Mammary epithelial cell (primary cell): ENCODE measurements at regions not wholly inside any gene's neighbourhood (a gene's known extent, or its start where the extent isn't known, plus 50 kb on each side); places are given as distances from the start of the nearest gene placed in this dataset.

ENCODE experiments used
- EZH2 ChIP-seq: IDR thresholded peaks from 2 replicates; pipeline ENCODE4 v1.6.1; 2012; ENCODE audit warnings: low read length, inconsistent platforms, borderline replicate concordance
- TF ChIP-seq, protein P1 (sequence below), 2 donors: IDR thresholded peaks in 1 of 2; conservative IDR thresholded peaks in 1 of 2; 2 replicates each; pipeline ENCODE4 v1.5.1; 2011 to 2012; ENCODE audit warnings: inconsistent platforms in 2 of 2, low read length in 2 of 2, mild to moderate bottlenecking in 2 of 2, control low read depth in 1 of 2, low read depth in 1 of 2; ENCODE audit not compliant: insufficient read depth in 1 of 2; ENCODE audit errors: extremely low read depth in 1 of 2

DNA sequence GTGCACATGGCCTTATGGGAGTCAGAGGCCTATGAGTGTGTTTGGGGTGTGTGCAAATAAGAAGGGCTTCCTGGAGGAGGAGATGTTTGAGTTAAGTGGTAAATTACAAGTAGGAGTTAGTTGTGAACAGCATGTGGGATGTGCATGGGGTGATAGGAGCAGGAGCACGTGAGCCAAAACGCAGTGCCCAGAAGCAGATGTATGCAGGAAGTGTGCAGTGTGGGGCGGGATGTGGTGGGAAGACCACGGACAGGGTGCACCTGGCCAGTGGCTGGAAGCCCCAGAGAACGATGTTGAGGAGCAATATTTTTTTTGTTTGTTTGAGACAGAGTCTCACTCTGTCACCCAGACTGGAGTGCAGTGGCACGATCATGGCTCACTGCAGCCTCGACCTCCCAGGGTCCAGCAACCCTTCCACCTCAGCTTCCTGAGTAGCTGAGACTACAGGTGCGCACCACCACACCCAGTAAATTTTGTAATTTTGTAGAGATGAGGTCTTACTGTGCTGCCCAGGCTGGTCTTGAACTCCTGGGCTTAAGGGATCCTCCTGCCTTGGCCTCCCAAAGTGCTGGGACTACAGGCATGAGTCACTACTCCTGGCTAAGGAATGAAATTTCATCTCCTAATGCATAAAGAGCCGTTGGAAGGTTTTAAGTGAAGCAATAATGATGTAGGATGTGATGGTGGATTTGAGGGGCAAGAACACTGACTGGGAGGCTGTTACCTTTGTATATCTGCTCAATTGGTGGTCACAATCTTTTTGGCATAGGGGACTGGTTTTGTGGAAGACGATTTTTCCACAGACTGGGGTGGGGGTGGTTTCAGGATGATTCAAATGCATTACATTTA, 78.4 kb downstream of the LYZL2 start:
- TF ChIP-seq, protein P1, sequence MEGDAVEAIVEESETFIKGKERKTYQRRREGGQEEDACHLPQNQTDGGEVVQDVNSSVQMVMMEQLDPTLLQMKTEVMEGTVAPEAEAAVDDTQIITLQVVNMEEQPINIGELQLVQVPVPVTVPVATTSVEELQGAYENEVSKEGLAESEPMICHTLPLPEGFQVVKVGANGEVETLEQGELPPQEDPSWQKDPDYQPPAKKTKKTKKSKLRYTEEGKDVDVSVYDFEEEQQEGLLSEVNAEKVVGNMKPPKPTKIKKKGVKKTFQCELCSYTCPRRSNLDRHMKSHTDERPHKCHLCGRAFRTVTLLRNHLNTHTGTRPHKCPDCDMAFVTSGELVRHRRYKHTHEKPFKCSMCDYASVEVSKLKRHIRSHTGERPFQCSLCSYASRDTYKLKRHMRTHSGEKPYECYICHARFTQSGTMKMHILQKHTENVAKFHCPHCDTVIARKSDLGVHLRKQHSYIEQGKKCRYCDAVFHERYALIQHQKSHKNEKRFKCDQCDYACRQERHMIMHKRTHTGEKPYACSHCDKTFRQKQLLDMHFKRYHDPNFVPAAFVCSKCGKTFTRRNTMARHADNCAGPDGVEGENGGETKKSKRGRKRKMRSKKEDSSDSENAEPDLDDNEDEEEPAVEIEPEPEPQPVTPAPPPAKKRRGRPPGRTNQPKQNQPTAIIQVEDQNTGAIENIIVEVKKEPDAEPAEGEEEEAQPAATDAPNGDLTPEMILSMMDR (conservative IDR thresholded peaks at IDR 0.05 in 1 of 2, IDR thresholded peaks at IDR 0.05 in 1 of 2; ENCODE audit: extremely low read depth in 1 of 2, insufficient read depth in 1 of 2, low read depth in 1 of 2, low read length in 2 of 2) = no peak
- TF ChIP-seq EZH2 = no peak
